Smooth muscle cell (in vitro differentiated cells): ENCODE measurements at regions not wholly inside any gene's neighbourhood (a gene's known extent, or its start where the extent isn't known, plus 50 kb on each side); places are given as distances from the start of the nearest gene placed in this dataset.

Experiments
- DNase-seq: peaks from one replicate; lab custom pipeline; 2025; ENCODE audit not compliant: unreplicated experiment; lab: John Stamatoyannopoulos, UW
- H2AFZ ChIP-seq: fragments of 200-600 bp; sonication (generic); 2 replicates; pipeline ENCODE4 v1.6.0; 2016; ENCODE audit warnings: antibody characterized with exemption, low read depth, mild to moderate bottlenecking
- H3F3A ChIP-seq: fragments of 200-600 bp; sonication (generic); 2 replicates; pipeline ENCODE4 v1.6.0; 2017; ENCODE audit warnings: antibody characterized with exemption, low read depth
- H3K27ac ChIP-seq: fragments of 200-600 bp; sonication (generic); 2 replicates; pipeline ENCODE4 v1.5.1; 2016; ENCODE audit warnings: low read depth, mild to moderate bottlenecking
- H3K27me3 ChIP-seq: fragments of 200-600 bp; sonication (generic); 2 replicates; pipeline ENCODE4 v1.6.1; 2016; ENCODE audit warnings: low read depth, mild to moderate bottlenecking
- H3K36me3 ChIP-seq: fragments of 200-600 bp; sonication (generic); 2 replicates; pipeline ENCODE4 v1.5.1; 2016; ENCODE audit warnings: low read depth
- H3K4me1 ChIP-seq: fragments of 200-600 bp; sonication (generic); 2 replicates; pipeline ENCODE4 v1.5.1; 2016; ENCODE audit warnings: low read depth
- H3K4me2 ChIP-seq: fragments of 200-600 bp; sonication (generic); 2 replicates; pipeline ENCODE4 v1.6.0; 2016; ENCODE audit warnings: mild to moderate bottlenecking
- H3K4me3 ChIP-seq: fragments of 200-600 bp; sonication (generic); 2 replicates; pipeline ENCODE4 v1.5.1; 2016; ENCODE audit warnings: mild to moderate bottlenecking
- H3K79me2 ChIP-seq: fragments of 200-600 bp; sonication (generic); 2 replicates; pipeline ENCODE4 v1.6.0; 2016; ENCODE audit warnings: low read depth, mild to moderate bottlenecking
- H3K9ac ChIP-seq: fragments of 200-600 bp; sonication (generic); 2 replicates; pipeline ENCODE4 v1.6.0; 2016; ENCODE audit warnings: low read depth
- H3K9me3 ChIP-seq: fragments of 200-600 bp; sonication (generic); replicated peaks from 2 replicates; pipeline ENCODE4 v1.5.1; 2016; ENCODE audit warnings: low read depth
- H4K20me1 ChIP-seq: fragments of 200-600 bp; sonication (generic); 2 replicates; pipeline ENCODE4 v1.6.0; 2016; ENCODE audit warnings: low read depth
- WGBS: methylation state at CpG from one replicate; pipeline ENCODE4 v1.1.7; 2016; ENCODE audit warnings: low lambda C conversion rate; 5-methylcytosine and 5-hydroxymethylcytosine counted together
- TF ChIP-seq, protein P1 (sequence below): fragments of 200-600 bp; sonication (generic); IDR thresholded peaks from 2 replicates; pipeline ENCODE4 v1.5.1; 2017; ENCODE audit warnings: borderline replicate concordance, mild to moderate bottlenecking, antibody characterized with exemption; ENCODE audit not compliant: insufficient read depth, poor library complexity, severe bottlenecking

DNA sequence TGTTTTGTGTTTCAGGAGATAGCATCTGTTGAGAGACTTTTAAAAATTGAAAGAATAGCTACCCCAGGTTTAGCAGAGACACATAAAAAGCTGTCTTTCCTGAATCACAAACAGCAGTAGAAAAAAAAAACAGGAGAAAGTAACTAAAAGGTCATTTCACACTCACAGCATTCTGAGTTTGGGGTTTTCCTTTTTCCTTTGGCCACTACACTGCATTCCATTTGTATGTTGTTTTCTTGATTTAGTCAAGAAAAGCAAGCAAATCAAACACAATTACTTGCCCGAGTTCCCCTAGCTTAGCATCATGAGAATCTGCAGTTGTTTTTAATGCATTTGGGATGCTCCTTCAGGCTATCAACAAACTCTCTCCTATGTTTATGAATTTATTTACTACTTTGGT lies 161.0 kb downstream of the KCTD12 start:
- no peaks in the 10 kb centered on the region for H4K20me1 ChIP-seq
- no peaks in the 10 kb centered on the region for H3K79me2 ChIP-seq
- H3F3A ChIP-seq, result peaks cover 13% of the 10 kb centered on the region
- H3K4me2 ChIP-seq, result no peak overlapping the region
- TF ChIP-seq, protein P1, sequence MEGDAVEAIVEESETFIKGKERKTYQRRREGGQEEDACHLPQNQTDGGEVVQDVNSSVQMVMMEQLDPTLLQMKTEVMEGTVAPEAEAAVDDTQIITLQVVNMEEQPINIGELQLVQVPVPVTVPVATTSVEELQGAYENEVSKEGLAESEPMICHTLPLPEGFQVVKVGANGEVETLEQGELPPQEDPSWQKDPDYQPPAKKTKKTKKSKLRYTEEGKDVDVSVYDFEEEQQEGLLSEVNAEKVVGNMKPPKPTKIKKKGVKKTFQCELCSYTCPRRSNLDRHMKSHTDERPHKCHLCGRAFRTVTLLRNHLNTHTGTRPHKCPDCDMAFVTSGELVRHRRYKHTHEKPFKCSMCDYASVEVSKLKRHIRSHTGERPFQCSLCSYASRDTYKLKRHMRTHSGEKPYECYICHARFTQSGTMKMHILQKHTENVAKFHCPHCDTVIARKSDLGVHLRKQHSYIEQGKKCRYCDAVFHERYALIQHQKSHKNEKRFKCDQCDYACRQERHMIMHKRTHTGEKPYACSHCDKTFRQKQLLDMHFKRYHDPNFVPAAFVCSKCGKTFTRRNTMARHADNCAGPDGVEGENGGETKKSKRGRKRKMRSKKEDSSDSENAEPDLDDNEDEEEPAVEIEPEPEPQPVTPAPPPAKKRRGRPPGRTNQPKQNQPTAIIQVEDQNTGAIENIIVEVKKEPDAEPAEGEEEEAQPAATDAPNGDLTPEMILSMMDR, result no peak
- H3K9ac ChIP-seq, result no peak overlapping the region
- 0% methylated on average over 1 of the region's 1 CpG for WGBS
- H2AFZ ChIP-seq, result peak overlapping the region; percentile 26
- no peak overlapping the region for H3K4me3 ChIP-seq
- peaks cover 12% of the 10 kb centered on the region for H3K4me1 ChIP-seq
- H3K27ac ChIP-seq, result peak overlapping the region; percentile 88
- no peak for DNase-seq
- no peaks in the 10 kb centered on the region for H3K27me3 ChIP-seq
- H3K36me3 ChIP-seq, result no peaks in the 10 kb centered on the region
- H3K9me3 ChIP-seq, result no peaks in the 10 kb centered on the region

DNA sequence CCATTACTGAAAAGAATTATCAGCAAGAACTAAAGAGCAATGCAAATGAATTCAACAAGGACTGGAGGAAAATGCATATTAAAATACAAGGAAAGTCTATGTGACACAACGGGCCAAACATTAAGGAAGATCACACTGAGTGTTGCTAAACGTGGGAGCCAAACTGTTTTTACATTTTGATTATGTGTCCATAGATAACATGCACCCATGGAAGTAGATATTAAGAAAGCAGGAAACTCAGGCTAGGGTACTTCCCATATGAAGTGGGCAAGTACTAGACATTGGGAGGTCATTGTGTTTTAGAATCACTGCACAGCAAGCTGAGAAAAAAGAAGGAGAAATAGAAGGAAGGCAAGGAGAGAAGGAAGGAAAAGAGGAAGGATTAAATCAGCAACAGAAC lies 161.8 kb downstream of the KCTD12 start:
- no peak for DNase-seq
- WGBS, result 77% methylated on average over 2 of the region's 2 CpGs
- Histone ChIP-seq H3K27ac (peak overlapping the region; percentile 88), H3K4me1 (peaks cover 12% of the 10 kb centered on the region), H3F3A (peaks cover 13% of the 10 kb centered on the region), H3K9me3 (no peaks in the 10 kb centered on the region), H3K4me3 (no peak overlapping the region), H3K4me2 (peak overlapping the region; percentile 32), H2AFZ (peak overlapping the region; percentile 26), H3K27me3 (no peaks in the 10 kb centered on the region), H3K36me3 (no peaks in the 10 kb centered on the region), H4K20me1 (no peaks in the 10 kb centered on the region), H3K79me2 (no peaks in the 10 kb centered on the region), H3K9ac (no peak overlapping the region)
- TF ChIP-seq, protein P1, result no peak

DNA sequence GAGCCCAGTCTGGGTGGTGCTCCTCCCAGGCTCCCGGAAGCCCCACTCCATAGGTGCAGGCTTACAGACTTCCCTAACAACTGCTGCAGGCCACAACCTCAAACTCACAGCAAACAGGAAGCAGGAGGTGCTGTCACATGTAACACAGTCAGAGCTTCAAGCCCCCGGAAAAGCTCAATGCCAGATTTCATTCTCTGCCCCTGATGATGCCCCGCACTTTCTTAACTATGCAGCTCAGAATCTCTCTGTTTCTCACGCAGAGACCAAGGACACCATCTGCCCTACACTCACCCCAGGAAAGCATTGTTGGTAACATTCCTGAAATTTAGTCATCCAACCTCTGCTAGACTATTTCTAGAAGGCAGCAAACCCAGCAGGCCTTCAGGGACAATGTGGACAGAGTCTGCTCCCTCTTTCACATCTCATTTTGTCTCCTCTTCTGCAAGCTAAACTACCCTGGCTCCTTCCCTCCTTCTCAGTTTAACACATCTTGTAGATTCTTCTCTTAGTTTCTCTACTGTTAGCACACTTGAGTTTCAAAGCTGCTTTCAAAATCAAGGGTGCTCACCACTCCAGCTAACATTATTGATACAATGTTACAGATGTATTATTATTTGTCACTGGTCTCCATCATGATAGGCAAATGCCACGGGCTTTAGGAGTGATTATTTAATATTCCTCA lies 162.5 kb downstream of the KCTD12 start:
- Histone ChIP-seq H3F3A (peaks cover 13% of the 10 kb centered on the region), H3K4me3 (no peak overlapping the region), H3K27me3 (no peaks in the 10 kb centered on the region), H3K27ac (peak overlapping the region; percentile 88), H3K4me1 (peaks cover 12% of the 10 kb centered on the region), H4K20me1 (no peaks in the 10 kb centered on the region), H3K9ac (peak overlapping the region; percentile 64), H3K36me3 (no peaks in the 10 kb centered on the region), H3K4me2 (peak overlapping the region; percentile 32), H2AFZ (peak overlapping the region; percentile 26), H3K9me3 (no peaks in the 10 kb centered on the region), H3K79me2 (no peaks in the 10 kb centered on the region)
- TF ChIP-seq, protein P1, result no peak
- DNase-seq, result no peak
- WGBS, result 32% methylated on average over 5 of the region's 5 CpGs

DNA sequence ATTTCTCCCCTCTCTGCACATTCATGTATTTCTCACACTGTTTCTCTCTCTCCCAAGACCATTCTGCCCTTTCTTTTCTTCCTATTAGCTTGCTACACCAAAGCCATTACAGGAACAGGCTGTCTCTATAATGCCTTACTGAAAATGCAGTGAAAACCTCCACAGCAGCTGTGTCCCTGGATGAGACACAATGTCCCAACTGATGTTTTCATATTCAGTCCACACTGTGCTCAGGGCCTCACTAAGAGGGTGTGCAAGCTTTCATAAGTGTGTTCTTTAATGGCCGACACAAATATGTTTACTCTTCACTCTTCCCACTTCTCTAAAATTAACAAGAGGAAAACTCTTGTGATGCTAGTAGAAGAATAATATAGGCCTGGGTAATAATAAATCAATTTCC lies 163.4 kb downstream of the KCTD12 start:
- Histone ChIP-seq H3K79me2 (no peaks in the 10 kb centered on the region), H3K4me2 (no peak overlapping the region), H3K4me3 (no peak overlapping the region), H3K27me3 (no peaks in the 10 kb centered on the region), H3K9me3 (no peaks in the 10 kb centered on the region), H4K20me1 (no peaks in the 10 kb centered on the region), H3K36me3 (no peaks in the 10 kb centered on the region), H2AFZ (peak overlapping the region; percentile 10), H3K4me1 (peaks cover 12% of the 10 kb centered on the region), H3F3A (peaks cover 13% of the 10 kb centered on the region), H3K9ac (peak overlapping the region; percentile 64), H3K27ac (peak overlapping the region; percentile 88)
- no peak for DNase-seq
- WGBS, result 96% methylated on average over 1 of the region's 1 CpG
- TF ChIP-seq, protein P1, result no peak
